Endometrial microvascular endothelial cells (primary cell): ENCODE measurements at regions not wholly inside any gene's neighbourhood (a gene's known extent, or its start where the extent isn't known, plus 50 kb on each side); places are given as distances from the start of the nearest gene placed in this dataset.

ENCODE experiments used
- in situ Hi-C: cut with HindIII; loops from 2 replicates; pipeline ENCODE4 v1.10.0; 2017; ENCODE audit warnings: low sequenced_read_pairs, low pct_unique_long_range_greater_than_20kb; ENCODE audit errors: inconsistent ontology term

DNA sequence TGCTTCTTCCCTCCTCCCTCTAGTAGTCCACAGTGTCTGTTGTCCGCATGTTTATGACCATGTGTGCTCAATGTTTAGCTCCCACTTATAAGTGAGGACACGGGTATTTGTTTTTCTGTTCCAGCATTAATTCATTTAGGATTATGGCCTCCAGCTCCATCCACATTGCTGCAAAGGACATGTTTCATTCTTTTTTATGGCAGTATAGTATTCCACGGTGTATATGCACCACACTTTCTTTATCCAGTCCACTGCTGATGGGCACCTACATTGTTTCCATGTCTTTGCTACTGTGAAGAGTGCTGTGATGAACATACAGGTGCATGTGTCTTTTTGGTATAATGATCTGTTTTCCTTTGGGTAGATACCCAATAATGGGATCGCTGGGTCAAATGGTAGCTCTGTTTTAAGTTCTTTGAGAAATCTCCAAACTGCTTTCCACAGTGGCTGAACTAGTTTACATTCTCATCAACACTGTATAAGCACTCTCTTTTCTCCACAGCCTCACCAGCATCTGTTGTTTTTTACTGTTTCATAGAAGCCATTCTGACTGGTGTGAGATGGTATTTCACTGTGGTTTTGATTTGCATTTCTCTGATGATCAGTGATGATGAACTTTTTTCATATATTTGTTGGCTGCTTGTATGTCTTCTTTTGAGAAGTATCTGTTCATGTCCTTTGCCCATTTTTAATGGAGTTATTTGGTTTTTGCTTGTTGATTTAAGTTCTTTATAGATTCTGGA is 63.0 kb upstream of the SLC22A16 start:
- in situ Hi-C loops = loop anchor here (5.0 to 10.0 kb wide), 3 partner anchors 338 to 445 kb away; partner anchors contain the start of genes GTF3C6 and RPF2

DNA sequence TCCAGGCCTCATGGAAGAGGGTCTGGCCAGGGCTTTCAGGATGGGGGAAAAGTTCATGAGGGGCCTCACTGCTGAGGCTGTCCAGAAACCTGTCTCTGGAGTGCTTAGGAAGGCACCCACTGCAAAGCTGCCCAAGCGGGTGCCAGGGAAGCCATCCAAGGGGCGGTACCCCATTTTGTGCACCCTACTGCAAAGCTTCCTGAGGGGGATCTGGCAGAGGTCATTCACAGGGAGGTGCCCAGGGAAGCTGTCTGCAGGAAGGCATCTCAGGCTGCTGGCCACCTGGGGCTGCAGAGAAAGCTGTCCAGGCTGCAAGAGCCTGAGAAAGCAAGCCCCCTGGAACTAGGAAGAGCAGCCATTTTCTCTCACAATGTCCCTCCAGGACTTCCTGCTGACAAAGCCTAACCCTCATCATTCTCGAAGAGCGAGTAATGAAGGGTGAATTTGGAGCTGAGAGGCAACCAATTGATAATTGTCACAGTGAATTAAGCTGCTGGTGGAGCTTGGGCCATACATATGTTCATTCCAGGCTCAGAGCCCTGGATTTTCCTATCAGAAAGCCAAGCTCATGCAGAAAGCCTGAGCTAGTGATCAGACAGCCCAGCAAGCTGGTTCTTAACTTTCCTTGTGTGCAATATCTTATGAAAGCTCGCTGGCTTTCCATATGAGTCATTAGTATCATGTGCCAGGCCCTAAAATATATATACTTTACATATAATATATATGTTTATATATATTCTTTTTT is 62.2 kb upstream of the SLC22A16 start:
- in situ Hi-C loops = loop anchor here (5.0 to 10.0 kb wide), 3 partner anchors 339 to 446 kb away; partner anchors contain the start of genes GTF3C6 and RPF2

DNA sequence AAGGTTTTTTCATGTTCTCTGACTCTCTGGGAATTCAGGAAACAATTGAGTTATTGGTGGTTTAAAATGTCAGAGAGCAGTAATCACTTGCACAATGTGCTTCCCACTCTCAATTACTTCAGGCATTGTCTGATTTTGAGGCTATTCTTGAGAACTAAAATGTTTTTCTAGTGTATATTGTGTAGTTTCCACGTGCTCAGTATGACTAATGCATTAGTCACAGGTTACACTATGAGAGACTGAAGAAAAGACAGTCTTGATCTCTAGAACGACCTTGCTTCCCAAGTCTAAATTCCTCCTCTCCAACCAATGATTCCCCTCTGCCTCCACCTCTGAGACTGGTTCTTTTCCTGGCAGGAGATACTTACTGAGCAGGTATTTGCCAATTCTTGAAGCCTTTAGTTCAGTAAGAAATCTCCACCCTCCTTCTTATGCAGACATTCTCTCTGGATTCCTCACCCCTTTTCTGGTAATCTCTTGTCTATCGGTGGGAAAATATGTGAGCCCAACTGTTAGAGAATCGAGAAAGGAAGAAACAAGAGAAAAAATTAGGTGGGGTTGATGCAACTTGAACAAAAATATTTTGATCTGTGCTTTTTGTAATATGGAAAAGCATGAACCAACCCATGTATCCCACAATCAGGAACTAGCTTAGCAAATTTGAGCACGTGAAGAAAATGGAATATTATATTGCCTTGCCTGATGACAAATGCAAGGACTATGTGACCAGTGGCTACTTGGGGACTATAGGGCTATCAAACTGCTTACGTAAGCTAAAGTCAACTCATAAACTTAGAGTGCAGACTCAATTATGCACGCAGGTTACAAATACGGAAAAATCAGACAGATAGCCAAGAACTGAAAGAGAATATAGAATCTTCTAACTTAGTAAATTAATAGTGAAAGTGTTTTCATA is 61.1 kb upstream of the SLC22A16 start:
- in situ Hi-C loops = loop anchor here (5.0 to 10.0 kb wide), 3 partner anchors 340 to 447 kb away; partner anchors contain the start of genes GTF3C6 and RPF2

DNA sequence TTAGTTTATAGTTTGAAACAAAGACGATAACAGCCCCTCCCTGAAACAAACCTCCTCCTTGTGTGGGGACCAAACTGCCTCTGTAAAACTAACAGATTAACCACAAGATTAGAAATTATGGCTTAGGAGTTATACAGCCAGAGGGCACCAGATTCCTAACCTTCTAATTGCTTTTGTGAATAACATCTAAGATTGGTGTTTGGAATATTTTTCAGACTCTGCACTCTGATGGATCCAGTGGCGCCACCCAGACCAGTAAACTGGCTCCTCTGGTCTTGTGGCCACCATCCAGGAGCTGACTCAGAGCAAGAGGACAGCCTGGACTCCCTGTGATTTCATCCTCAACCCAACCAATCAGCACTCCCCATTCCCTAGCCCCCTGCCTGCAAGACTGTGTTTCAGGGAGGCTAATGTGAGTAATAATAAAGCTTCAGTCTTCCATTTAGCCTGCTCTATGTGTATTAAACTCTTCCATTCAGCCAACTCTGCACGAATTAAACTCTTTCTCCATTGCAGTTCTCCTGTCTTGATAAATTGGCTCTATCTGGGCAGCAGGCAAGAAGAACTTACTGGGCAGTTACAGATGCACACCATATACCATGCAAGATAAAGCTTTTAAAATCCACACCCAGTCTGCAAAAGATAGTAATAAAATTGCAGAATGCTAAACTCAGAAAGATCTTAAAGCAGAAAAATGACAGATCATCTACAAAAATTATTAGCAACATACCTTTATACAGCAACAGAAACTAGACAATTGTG is 58.5 kb upstream of the SLC22A16 start:
- in situ Hi-C loops = loop anchor here (5.0 to 10.0 kb wide), 3 partner anchors 342 to 450 kb away; partner anchors contain the start of genes GTF3C6 and RPF2

DNA sequence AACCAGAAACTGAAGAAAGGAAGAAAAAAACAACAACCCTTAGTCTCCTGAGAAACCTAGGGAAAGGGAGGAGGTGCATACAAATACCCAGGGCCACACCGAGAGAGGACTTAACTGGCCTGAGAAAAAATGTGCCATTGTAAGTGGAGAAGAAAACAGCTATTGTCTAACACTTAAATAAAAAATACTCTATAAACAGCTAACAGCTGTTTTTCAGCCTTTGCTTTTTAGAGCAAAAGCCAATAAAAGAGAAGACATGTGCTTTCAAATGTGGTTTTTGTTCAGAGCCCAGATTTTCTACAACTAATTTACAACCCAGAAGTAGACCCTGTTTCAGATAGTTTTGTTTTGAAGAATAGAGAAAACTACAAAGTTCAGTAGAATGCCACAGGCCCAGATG is 56.0 kb upstream of the SLC22A16 start:
- in situ Hi-C loops = loop anchor here (10.0 kb wide), 2 partner anchors 422 to 452 kb away; partner anchors contain the start of genes GTF3C6 and RPF2

DNA sequence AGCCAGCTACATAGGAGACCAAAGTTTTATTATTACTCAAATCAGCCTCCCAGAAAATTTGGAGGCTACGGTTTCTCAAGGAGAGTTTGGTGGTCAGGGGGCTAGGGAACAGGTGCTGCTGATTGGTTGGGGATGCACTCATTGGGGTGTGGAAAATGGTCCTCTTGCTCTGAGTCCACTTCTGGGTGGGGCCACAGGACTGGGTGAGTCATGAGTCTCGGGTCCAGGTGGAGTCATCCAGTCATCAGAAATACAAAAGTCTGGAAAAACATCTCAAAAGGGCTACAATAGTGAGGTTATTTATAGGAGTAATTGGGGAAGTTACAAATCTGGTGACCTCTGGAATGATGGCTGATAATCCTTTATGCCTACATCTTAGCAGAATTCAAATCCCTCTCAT is 54.3 kb upstream of the SLC22A16 start:
- in situ Hi-C loops = loop anchor here (10.0 kb wide), 2 partner anchors 424 to 454 kb away; partner anchors contain the start of genes GTF3C6 and RPF2

DNA sequence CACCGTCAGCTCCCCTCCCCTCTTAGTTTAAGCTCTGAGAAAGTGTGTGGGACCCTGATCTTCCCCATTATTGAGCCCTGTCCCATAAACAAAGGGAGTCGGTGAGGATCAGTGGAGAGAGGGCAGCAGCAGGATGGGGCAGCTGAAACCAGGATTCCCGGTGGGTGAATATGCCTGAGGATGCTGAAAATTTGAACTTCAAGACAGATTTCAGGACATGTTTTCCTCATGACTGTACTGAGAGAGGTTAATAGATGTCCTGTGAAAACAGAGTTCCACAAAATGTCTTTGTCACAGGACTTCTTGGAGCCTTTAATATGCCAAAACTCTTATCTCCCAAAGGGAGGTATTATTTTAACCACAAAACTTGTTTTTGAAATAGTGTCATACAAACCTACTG is 53.5 kb upstream of the SLC22A16 start:
- in situ Hi-C loops = loop anchor here (10.0 kb wide), 2 partner anchors 425 to 455 kb away; partner anchors contain the start of genes GTF3C6 and RPF2

DNA sequence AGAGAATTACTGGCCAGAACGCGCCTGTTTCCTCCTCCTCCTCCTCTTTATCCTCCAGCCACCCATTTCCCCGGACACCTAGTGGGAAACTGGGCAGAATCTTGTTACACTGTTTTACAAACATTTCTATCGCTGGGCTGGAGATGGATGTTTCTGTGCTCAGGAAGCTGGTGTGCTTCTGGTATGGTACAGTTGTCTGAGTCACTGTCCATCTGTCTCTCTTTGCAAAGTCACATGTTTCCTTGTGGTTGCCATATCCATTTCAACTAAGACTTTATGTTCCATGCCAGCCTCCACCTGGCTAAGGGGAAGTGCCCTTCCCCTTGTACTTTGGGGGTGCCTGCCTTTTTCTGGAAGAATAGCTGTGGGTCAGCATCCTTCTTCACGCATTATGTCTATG is 52.9 kb upstream of the SLC22A16 start:
- in situ Hi-C loops = no loop called here

DNA sequence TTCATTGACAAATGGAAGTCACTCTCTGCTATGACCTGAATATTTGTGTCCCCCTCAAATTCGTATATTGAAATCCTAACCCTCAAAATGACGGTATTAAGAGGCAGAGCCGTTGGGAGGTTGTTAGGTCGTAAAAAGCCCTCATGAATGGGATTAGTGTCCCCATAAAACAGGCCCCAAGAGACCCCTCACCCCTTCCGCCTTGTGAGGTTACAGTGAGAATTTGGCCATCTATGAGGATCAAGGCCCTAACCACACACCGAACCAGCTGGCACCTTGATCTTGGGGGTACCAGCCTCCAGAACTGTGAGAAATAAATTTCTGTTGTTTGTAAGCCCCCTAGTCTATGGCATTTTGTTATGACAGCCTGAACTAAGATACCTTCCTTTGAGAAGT is 52.5 kb upstream of the SLC22A16 start:
- in situ Hi-C loops = no loop called here

DNA sequence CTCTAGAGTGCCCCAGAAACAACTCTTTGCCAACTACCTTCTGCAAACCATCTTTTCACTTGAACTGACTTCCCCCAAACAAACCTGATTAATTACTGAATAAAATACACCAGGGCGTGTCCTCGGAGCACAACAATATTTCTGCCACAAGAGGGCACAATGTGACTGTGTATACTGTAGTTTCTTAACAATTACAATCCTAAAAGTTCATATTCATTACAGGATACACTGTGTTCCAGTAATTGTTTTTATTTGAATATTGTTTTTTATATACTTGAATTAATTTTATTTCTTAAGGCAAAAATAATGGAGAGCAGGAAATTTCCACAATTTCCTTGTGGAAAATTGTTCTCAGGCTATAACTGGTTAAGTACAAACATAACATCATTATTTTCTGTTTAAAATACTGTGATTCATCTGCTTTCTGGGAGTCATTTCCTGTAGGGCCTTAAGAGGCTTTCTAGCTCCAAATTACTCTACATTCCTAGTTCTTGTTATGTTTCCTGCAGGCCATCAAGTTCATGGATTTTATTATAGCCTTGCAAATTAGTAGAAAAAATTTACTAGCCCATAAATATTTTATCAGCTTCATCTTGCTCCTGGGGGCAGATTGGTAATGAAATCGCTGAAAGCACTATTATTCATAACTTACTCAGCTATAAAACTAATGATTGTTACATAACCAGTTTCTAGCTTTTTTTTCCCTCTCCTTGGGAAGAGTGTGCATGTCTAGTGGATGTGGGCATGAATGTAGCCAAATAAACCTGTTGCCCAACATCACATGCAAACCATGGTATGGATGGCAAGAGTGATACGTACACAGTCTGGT is 51.9 kb upstream of the SLC22A16 start:
- in situ Hi-C loops = no loop called here

DNA sequence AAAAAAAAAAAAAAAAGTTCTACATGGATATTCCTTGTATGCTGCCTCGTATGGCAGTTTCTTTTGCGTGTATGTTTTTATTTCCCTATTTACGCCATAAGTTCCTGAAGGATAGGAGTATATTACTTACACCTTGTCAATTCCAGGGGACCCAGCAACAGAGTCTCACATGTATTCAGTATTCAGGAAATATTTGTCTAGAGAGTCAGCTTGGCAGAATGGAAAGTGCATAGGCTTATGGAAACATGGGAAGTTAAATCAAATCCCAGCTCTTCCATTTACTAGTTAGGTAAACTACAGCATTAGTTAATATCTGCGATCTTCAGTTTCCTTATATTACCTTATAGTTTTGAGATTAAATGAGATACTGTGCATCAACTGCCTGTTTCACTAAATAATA is 51.1 kb upstream of the SLC22A16 start:
- in situ Hi-C loops = no loop called here

DNA sequence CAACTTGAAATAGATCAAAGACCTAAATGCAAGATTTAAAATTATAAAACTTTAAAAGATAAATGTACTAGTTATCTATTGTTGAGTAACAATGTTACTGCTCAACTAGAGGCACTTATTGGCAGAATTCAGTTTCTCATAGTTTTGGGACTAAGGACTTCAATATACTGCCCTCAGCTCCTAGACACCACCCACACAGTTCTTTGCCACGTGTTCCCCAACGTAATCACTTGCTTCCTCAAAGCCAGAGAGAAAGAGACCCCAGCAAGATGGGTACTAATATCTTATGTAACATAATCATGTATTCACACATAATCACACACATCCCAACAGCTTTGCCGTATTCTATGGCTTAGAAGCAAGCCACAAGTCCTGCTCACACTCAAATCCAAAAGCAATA is 50.3 kb upstream of the SLC22A16 start:
- in situ Hi-C loops = no loop called here
